NCI-H2196 (cell line): ENCODE measurements at regions not wholly inside any gene's neighbourhood (a gene's known extent, or its start where the extent isn't known, plus 50 kb on each side); places are given as distances from the start of the nearest gene placed in this dataset.

ENCODE experiments used
- DNase-seq: peaks from one replicate; lab custom pipeline; 2025; ENCODE audit not compliant: unreplicated experiment; lab: John Stamatoyannopoulos, UW

- no peak for DNase-seq
Measured at GRCh38 chrX:95029571-95029970, 1355.6 kb downstream of the FAM133A start.

DNA sequence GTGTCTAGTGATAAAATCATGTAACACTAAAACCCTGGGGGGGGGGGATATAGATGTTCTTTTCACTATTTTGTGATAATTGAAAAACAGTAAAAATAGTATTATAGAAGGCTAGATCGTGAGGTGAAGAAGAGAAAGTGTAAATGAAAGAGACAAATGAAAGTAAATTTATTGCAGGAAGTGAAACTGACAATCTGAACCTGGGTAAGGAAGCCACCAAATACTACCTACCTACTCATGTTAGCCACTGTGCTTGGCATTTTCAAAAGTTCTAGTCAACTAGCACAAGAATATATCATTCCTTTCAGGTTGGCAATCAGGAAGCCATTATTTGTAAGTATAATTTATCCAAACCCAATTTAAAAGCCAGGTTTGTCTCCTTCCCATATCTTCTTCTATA lies 1366.1 kb downstream of the FAM133A start:
- DNase-seq, result no peak

GRCh38 chrX:95044331-95044730 lies 1370.3 kb downstream of the FAM133A start:
- DNase-seq, result no peak

GRCh38 chrX:95055991-95056390 lies 1382.0 kb downstream of the FAM133A start:
- DNase-seq, result no peak

- no peak for DNase-seq
Measured at GRCh38 chrX:95056901-95057300, 1382.9 kb downstream of the FAM133A start.

- DNase-seq, result no peak
Measured at GRCh38 chrX:95057341-95057740, 1383.3 kb downstream of the FAM133A start.

DNA sequence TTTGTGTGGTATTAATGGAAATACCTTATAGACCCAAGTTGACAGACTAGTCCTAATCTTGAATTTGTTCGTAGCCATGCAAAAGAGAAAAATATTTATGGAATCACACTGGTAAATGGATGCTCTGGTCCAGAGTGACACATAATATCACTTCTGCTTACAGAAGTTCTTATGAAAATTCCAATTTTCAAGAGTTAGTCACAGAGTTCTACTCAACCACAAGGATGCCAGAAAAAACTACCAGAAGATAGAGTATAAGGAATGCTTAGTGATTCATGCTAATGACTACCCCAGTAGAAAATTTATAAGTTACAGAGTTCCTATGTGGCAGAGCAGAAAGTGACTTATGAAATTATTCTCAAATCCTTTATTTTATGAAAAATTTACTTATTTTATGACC lies 1384.8 kb downstream of the FAM133A start:
- no peak for DNase-seq

- no peak for DNase-seq
Measured at GRCh38 chrX:95059909-95060308, 1385.9 kb downstream of the FAM133A start.

GRCh38 chrX:95063554-95063953 lies 1389.5 kb downstream of the FAM133A start:
- DNase-seq, result no peak

DNA sequence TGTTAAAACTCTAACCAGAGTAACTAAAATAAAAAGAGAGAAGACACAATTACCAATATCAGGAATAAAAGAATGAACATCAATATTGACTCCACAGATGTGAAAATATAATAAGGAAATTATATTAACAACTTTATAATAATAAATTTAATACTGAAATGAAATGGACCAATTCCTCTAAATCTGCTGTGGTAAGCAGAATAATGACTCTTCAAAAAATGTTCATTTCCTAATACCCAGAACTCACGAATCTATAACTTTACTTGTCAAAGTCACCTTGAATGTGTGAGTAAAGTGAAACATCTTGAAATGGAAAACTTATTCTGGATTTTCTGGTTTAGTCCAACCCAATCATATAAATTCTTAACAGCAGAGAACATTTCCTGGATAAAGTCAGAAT lies 1391.1 kb downstream of the FAM133A start:
- DNase-seq, result no peak

GRCh38 chrX:95071052-95071451 lies 1397.0 kb downstream of the FAM133A start:
- DNase-seq, result no peak

DNA sequence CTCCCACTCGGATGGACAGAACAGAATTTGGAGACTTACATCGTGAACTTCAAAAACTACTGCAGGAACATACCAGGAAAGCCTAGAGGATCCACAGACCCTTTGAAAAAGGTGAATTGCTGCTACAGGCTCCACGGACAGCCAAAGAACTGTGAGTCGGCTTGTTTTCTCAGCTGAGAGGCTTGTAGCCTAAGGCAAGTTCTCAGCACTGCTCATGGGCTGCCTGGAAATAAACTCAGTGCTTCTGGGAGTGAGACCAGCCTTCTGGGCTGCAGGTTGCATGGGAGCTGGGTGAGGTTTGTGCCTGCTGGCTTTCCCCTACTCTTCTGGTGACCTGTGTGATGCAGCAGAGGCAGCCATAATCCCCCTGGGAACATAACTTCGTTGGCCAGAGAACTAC lies 1397.6 kb downstream of the FAM133A start:
- no peak for DNase-seq

- DNase-seq, result peak; percentile 3
Measured at GRCh38 chrX:95076449-95076848, 1402.4 kb downstream of the FAM133A start.

DNA sequence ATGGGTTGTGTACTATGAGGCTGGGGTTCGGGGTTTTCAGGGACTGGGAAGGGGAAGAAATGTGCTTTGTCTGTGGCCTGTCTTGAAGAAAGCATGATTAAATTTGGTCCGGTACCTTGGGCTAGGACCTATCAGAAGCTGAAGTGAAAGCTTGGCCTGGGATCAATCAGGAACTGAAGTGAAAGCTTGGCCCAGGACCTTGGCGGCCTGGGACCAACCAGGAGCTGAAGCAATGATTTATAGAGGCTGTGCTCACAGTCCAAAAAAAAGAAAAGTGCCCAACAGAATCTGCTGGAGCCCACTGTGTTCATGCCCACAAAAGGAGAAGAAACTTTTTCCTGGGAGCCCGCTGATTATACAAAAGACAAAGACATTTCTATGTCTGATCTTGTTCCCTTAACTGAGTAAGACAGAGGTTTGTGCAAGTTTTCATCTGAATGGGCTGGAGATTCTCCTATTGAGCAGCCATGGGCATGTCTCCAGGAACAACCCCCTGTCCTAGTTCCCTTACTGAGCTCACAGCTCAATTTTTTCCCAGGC lies 1427.9 kb downstream of the FAM133A start:
- DNase-seq, result no peak

- no peak for DNase-seq
Measured at GRCh38 chrX:95117556-95117955, 1443.5 kb downstream of the FAM133A start.

- no peak for DNase-seq
Measured at GRCh38 chrX:95145848-95146490, 1472.0 kb downstream of the FAM133A start.

- no peak for DNase-seq
Measured at GRCh38 chrX:95152810-95153209, 1478.8 kb downstream of the FAM133A start.

DNA sequence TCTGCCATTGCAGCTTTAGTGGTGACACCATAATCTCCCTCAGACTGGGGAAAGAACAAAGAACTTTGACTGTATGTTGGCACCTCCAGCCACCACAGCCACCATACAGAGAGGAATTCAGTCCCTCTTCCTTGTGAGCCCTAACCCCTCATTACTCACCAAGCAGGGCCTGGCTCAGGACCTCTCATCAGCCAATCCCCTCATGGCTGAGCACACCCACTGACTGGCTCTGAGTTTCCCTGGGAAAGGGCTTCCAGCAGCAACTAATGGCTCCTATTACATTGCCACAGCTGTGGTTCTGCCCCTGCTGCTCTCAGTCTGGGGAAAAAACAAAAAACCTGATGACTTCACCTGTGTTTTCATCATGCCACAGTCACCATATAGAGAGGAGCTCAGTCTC lies 1482.6 kb downstream of the FAM133A start:
- DNase-seq, result no peak
